ENCODE measurements at regions not wholly inside any gene's neighbourhood (a gene's known extent, or its start where the extent isn't known, plus 50 kb on each side); places are given as distances from the start of the nearest gene placed in this dataset.

DNA sequence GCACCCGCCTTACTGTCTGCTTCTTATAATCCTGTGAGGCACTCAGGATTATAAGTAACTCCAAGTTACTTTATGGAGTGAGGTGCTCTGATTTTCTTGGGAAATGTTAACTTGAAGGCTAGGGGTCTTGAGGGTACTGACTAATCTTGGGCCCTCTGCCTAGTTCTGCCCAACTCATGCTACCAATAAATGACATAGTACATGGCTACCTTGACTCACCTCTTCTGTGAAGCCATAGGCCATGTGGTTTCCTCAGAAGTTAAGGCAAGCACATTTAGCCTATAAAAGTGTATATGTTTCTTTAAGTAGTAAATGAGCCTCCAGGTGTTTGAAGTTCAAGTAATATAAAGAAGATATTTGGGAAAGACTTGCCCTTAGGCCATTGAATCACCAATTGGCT lies 99.8 kb upstream of the CASK start:
- TF ChIP-seq, protein P1, sequence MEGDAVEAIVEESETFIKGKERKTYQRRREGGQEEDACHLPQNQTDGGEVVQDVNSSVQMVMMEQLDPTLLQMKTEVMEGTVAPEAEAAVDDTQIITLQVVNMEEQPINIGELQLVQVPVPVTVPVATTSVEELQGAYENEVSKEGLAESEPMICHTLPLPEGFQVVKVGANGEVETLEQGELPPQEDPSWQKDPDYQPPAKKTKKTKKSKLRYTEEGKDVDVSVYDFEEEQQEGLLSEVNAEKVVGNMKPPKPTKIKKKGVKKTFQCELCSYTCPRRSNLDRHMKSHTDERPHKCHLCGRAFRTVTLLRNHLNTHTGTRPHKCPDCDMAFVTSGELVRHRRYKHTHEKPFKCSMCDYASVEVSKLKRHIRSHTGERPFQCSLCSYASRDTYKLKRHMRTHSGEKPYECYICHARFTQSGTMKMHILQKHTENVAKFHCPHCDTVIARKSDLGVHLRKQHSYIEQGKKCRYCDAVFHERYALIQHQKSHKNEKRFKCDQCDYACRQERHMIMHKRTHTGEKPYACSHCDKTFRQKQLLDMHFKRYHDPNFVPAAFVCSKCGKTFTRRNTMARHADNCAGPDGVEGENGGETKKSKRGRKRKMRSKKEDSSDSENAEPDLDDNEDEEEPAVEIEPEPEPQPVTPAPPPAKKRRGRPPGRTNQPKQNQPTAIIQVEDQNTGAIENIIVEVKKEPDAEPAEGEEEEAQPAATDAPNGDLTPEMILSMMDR (IDR thresholded peaks at IDR 0.05; ENCODE audit: insufficient read depth, low read length) = no peak
- no peak for TF ChIP-seq POLR2AphosphoS5 (IDR thresholded peaks at IDR 0.05; ENCODE audit: low read depth)
- TF ChIP-seq, protein P2, sequence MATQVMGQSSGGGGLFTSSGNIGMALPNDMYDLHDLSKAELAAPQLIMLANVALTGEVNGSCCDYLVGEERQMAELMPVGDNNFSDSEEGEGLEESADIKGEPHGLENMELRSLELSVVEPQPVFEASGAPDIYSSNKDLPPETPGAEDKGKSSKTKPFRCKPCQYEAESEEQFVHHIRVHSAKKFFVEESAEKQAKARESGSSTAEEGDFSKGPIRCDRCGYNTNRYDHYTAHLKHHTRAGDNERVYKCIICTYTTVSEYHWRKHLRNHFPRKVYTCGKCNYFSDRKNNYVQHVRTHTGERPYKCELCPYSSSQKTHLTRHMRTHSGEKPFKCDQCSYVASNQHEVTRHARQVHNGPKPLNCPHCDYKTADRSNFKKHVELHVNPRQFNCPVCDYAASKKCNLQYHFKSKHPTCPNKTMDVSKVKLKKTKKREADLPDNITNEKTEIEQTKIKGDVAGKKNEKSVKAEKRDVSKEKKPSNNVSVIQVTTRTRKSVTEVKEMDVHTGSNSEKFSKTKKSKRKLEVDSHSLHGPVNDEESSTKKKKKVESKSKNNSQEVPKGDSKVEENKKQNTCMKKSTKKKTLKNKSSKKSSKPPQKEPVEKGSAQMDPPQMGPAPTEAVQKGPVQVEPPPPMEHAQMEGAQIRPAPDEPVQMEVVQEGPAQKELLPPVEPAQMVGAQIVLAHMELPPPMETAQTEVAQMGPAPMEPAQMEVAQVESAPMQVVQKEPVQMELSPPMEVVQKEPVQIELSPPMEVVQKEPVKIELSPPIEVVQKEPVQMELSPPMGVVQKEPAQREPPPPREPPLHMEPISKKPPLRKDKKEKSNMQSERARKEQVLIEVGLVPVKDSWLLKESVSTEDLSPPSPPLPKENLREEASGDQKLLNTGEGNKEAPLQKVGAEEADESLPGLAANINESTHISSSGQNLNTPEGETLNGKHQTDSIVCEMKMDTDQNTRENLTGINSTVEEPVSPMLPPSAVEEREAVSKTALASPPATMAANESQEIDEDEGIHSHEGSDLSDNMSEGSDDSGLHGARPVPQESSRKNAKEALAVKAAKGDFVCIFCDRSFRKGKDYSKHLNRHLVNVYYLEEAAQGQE (IDR thresholded peaks at IDR 0.05; ENCODE audit: insufficient replicate concordance, low read depth) = no peak
- no peak for TF ChIP-seq GABPA (IDR thresholded peaks at IDR 0.05; ENCODE audit: low read depth)
- TF ChIP-seq SPI1 (IDR thresholded peaks at IDR 0.05; ENCODE audit: borderline replicate concordance, low read depth) = no peak

Measured in HL-60 (cell line).